Glomerular visceral epithelial cell (primary cell): ENCODE measurements at regions not wholly inside any gene's neighbourhood (a gene's known extent, or its start where the extent isn't known, plus 50 kb on each side); places are given as distances from the start of the nearest gene placed in this dataset.
"Not testable (repeated sequence)": the region's sequence is repeated elsewhere in the genome, so short reads cannot be mapped to it uniquely, and the experiment has no call there.

Source experiments
- DNase-seq: peaks from one replicate; pipeline ENCODE4 v3.0.0-alpha.2; 2016; ENCODE audit errors: extremely low spot score

- DNase-seq: not testable (repeated sequence)
Observed at GRCh38 chr1:30361890-30362602, 361.3 kb downstream of the MATN1 start.

- no peak for DNase-seq
Observed at GRCh38 chr1:30360753-30361152, 362.6 kb downstream of the MATN1 start.

- DNase-seq: no peak
Observed at GRCh38 chr1:30360281-30360680, 363.1 kb downstream of the MATN1 start.

DNA sequence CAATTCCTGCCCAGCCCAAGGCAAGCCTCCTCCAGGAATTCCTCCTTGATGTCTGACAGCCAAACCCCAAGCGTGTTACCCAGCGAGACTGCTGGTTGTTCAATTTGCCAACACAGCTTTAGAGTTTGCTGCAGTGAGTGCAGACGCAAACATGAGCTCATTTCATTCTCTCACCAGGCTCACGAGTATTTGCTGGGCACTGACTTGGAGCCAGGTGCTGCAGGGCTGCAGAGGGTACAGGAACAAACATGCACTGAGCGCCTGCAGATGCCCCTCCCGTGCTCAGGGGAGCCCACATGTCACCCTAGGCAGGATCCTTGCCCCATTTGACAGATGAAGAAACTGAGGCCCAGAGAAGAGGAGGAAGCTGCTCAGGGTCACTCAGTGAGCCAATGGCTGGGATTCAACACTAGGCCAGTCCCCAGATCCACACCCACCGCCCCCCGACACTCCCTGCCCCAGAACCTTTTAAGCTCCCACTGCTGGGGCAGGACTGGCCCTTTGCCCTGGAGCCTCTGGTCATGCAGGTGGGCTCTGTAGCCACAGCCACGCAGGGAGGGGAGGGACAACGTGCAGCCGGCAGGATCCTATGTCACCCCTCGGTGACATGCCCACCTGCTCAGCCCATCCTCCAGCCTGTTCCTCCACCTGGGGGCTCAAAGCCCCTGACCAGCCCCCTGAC lies 363.7 kb downstream of the MATN1 start:
- no peak for DNase-seq

DNA sequence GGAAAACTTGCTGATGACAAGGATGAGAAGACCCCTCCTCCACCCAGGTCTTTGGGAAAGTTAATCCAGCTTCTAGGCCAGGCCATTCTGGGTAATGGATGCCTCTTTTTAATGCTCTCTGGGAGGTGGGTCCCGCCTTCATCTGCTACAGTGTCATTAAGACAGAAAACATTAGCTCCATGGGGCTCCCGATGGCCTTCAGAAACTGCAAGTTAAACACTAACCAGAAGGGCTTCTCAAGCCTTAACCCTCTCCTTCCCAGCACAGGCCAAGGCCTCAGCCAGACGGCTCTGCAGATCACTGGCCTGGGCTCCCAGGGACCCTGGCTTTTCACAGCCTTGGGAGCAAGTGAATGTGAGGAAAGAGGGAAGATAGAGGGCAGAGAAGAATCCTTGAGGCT lies 364.9 kb downstream of the MATN1 start:
- DNase-seq: no peak

DNA sequence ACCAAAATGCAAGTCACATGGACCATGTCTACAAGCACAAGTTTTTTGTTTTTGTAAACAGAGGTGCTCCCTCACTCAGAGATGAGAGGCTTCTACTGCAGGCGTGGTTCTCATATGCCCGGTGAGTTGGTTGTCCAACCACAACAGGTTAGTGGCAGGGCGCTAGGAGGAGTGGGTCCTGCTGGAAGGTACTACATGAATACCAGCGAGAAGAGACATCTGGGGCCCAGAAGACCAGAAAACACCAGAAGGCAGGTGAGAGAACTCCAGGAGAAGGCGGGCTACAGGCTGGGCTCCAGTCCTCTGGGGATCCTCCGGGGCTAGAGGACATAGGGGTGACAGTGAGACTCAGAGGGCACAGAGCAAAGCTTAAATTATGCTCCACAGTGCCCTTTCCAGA lies 366.5 kb downstream of the MATN1 start:
- DNase-seq: no peak

DNA sequence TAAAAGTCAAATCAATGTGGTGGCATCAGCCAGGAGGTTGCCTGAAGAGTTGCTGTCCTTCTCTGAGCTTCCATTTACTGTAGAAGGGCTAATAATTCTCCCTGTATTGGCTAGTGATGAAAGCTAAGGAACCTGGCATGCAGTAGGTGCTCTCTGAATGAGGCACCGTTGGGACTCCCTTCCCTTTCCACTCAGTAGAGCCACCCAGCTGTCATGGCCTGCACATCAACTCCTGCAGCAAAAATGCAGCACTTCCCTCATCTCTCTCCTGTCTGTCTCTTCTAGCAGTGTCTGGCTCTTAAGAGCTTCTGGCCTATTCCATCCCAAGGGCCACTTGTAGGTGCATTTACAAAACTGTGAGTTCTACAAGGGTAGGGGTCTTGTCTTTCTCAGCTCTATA lies 369.0 kb downstream of the MATN1 start:
- no peak for DNase-seq

DNA sequence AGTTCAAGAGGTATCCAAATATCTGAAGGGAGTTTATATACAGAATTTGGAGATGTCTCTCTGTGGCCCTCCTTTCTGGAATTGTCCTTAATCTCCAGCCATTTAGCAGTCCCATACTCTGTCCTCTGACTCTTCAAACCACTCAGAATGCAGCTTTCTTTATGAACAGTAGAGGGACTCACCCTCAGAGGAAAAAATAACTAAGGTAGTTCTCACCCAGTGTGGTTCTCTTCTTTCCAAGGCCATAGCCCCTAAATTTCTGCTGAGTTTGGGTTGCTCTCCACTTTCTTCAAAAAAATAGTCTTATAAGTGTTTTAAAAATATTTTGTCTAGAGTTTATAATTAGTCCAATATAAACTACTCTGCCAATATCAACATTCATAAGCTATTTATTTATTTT lies 369.7 kb downstream of the MATN1 start:
- no peak for DNase-seq

DNA sequence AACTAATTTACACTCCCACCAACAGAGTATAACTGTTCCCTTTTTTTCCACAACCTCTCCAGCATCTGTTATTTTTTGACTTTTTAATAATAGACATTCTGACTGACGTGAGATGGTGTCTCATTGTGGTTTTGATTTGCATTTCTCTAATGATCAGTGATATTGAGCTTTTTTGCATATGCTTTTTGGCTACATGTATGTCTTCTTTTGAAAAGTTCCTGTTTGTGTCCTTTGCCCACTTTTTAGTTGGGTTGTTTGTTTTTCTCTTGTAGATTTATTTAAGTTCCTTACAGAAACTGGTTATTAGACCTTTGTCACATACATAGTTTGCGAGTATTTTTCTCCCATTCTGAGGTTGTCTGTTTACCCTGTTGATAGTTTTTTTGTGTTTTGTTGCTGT lies 375.2 kb downstream of the MATN1 start:
- DNase-seq: no peak

DNA sequence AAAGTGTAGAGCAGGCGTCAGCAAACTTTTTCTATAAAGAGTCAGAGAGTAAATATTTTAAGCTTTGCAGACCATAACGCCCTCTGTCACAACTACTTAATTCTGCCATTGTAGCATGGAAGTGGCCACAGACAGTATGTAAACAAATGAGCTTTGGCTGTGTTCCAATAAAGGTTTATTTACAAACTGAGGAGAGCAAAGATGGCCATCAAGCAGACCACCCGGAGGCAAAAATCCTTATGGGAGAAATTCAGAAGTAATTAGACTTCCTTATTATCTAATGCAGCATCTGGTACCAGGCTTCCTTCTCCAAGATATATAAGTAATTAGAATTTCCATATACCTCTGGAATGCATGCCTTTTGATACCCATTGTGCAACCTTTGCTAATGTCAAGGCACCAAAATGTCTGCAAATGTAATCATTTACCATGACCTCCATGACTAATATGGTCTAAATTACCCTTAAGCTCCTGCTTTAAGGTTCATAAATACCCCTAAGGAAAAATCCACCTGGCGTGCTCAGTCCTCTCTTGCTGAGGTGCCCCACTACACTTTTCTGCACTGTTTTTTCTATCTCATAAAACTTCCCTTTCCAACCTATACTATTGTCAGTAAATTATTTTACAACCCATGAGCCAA lies 377.8 kb downstream of the MATN1 start:
- DNase-seq: no peak

DNA sequence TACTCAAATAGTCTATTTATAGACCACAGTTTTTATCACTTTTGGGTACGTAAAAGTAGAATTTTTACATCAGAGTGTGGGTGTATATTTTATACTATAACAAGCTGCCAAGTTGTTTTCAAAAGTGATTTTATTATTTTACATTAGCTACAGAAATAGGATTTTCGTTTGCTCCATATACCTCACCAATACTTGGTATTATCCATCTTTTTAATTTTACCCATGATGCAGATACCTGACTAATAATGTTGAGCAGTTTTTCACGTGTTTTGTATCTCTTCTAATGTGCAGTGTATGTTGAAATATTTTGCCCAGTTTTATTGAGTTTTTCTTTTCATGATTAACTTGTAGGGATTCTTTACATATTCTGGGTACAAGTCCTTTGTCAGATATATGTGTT lies 379.8 kb downstream of the MATN1 start:
- DNase-seq: no peak

DNA sequence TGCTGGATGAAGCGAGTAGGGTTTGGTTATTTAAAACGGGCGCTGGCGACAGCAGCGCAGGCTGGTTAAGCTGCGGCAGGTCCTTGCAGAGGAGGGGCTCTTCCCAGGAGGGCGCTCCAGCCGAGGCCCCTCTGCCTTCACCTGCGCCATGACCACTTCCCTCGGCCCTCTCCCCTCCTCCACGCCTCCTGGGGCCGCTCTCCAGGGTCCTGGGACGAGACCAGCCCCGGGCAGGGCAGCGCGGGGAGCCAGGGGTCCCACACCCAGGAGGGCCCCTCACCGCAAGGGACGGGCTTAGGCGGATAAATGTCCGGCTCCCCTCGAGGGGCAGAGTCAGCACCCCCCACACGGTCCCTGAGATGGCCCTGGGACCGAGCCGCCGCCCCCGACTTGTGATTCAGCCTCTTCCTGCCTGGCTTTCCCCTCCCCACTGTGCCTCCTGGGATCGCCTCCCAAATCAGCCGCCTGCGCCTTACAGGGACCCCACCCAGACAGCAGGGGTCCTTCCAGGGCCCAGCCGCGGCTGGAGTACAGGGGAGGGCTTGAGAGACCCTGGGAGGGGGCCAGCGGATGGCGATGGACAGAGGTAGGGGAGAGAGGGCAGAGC lies 380.7 kb downstream of the MATN1 start:
- no peak for DNase-seq

DNA sequence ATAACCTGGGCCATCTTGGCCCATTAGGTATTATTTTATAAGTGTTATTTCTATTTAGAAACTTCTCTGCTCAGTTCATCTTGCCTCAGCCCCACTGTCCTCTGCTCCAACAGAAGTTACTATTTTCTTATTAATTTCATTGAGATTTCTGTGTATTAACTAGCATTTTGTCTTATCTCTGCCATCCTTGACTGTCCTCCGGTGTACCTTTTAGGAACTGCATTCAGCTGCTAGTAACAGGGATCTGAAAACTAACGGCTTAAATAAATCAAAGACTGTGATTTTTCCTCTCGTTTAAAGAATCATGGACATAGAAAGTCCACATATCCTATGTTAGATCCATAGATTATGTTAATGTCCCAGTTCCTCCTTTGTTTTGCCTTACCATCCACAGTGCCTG lies 382.5 kb downstream of the MATN1 start:
- no peak for DNase-seq

GRCh38 chr1:30339866-30340265 lies 383.5 kb downstream of the MATN1 start:
- no peak for DNase-seq

DNA sequence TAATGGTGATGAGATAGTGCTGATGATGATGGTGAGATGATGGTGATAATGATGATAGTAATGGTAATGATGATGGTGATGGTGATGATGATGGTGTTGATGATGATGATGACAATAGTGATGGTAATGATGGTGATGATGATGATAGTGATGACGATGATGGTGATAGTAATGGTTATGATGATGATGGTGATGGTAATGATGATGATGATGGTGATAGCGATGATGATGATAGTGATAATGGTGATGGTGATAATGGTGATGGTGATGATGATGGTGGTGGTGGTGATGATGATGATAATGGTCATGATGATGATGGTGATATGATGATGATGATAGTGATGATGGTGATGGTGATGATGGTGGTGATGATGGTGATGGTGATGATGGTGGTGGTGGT lies 384.6 kb downstream of the MATN1 start:
- DNase-seq: no peak

DNA sequence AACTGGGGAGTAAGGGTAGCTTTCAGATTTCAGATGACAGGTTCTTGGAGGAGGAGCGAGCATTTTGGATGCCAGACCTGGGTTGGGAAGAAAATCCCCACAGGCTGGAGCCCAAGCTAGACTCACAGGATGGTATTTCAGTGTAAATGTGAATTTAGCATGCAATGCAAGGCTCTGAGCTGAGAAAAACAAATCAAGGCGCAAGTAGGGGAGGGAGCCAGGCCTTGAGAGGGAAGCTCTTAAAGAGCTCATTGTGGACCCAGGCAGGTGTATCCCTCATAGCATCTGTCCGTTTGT lies 386.1 kb downstream of the MATN1 start:
- DNase-seq: no peak

DNA sequence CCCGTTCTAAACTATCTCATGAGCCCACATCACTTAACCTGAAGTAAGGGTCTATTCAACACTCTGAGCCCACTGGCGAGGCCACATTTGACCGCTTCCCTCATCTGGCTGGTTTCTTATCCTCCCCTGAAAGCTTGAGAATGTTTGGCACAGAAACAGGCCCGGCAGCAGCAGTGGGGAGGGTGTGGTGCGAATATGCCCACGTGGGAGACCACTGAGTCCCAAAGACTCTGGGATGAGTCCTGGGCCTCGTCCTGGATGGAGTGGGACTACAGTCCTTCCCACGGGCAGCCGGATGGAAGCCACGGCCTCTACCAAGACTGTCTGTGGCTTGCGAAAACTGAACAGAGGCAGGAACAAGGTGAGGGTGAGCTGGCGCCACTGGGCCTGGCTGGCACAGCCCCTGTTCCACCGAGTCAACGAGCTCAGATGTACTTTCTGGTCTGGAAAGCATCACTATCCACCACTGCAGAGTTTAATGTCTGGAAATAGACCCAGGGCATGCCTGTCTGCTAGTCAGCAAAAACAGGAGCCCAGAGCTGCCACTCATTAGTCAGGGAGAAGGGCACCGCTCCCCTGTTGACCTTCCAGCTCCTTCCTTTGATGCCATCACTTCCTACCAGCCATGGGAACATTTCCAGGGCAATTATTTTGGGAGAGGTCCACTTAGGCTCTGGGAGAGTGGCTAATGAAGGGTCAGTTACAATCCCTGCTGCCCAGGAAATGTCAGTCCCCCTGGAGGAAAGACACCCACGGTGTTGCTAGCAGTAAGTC lies 386.6 kb downstream of the MATN1 start:
- DNase-seq: no peak

GRCh38 chr1:30335997-30336390 lies 387.4 kb downstream of the MATN1 start:
- no peak for DNase-seq

- no peak for DNase-seq
Observed at GRCh38 chr1:30335389-30335996, 387.9 kb downstream of the MATN1 start.

GRCh38 chr1:30334767-30335166 lies 388.6 kb downstream of the MATN1 start:
- no peak for DNase-seq

DNA sequence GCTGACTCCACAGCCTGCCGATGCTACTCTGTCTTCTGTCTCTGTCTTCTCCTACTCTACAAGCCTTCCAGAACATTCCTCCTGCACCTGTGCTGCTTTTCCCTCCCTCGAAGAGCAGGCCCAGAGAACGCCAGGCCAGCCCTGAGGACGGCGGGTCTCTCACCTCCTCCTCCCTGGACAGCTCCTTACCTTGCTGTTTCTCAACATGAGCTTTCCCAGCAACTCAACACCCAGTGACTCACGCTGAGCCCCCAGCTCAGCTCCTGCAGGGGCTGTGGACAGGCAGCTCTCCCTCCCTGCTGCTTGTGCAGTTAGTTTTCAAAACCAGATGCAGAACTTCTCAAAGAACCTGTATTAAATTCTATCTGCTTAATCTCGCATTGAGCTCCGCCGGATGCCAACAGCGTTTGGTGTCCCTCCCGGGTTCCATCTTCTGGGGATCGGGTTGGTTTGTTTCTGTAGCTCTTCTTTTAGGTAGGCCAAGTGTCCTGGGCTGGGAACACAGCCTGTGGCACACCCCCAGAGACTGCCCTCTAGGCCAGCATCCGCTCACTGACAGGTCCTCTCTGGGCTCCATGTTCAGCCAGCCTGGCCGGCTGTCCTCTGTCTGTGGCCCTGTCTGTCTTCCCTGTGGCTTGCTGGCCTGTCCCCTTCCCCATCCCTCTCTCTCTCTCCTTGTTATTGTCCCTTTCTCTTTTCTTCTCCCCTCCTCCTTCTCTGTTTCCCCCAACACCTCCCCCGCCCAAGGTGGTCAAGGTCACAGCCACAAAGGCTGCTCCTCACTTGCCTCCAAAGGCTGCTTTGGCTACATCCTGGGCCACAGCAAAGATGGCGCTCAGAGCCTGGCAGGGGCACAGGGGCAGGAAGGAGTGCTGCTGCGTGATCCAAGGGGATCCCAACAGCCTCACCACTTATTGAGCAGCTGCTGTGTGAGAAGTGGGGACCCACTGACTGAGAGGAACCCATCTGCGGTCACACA lies 391.0 kb downstream of the MATN1 start:
- DNase-seq: no peak
